ENCODE measurements at regions not wholly inside any gene's neighbourhood (a gene's known extent, or its start where the extent isn't known, plus 50 kb on each side); places are given as distances from the start of the nearest gene placed in this dataset.

GRCh38 chr2:151106805-151107506, 154.7 kb downstream of the RBM43 start:
- ATAC-seq: no peak
- TF ChIP-seq, protein P1, sequence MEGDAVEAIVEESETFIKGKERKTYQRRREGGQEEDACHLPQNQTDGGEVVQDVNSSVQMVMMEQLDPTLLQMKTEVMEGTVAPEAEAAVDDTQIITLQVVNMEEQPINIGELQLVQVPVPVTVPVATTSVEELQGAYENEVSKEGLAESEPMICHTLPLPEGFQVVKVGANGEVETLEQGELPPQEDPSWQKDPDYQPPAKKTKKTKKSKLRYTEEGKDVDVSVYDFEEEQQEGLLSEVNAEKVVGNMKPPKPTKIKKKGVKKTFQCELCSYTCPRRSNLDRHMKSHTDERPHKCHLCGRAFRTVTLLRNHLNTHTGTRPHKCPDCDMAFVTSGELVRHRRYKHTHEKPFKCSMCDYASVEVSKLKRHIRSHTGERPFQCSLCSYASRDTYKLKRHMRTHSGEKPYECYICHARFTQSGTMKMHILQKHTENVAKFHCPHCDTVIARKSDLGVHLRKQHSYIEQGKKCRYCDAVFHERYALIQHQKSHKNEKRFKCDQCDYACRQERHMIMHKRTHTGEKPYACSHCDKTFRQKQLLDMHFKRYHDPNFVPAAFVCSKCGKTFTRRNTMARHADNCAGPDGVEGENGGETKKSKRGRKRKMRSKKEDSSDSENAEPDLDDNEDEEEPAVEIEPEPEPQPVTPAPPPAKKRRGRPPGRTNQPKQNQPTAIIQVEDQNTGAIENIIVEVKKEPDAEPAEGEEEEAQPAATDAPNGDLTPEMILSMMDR (IDR thresholded peaks at IDR 0.05): no peak
- Histone ChIP-seq H3K9me3 (no peaks in the 10 kb centered on the region), H3K4me1 (ENCODE audit: low read depth) (no peaks in the 10 kb centered on the region), H3K4me3 (no peak overlapping the region), H3K36me3 (ENCODE audit: low read depth) (no peaks in the 10 kb centered on the region)
- intact Hi-C loops (cut with DNase I, micrococcal nuclease): no loop called here
- no peak for DNase-seq

GRCh38 chr2:151103551-151103950, 158.1 kb downstream of the RBM43 start:
- Histone ChIP-seq H3K36me3 (ENCODE audit: low read depth) (no peaks in the 10 kb centered on the region), H3K4me1 (ENCODE audit: low read depth) (no peaks in the 10 kb centered on the region), H3K4me3 (no peak overlapping the region), H3K9me3 (no peaks in the 10 kb centered on the region)
- DNase-seq (no peak), ATAC-seq (no peak)
- TF ChIP-seq, protein P1 (IDR thresholded peaks at IDR 0.05): no peak
- intact Hi-C loops (cut with DNase I, micrococcal nuclease): no loop called here

GRCh38 chr2:151102226-151102625, 159.4 kb downstream of the RBM43 start:
- intact Hi-C loops (cut with DNase I, micrococcal nuclease): no loop called here
- TF ChIP-seq, protein P1 (IDR thresholded peaks at IDR 0.05): no peak
- DNase-seq: no peak
- Histone ChIP-seq H3K4me1 (ENCODE audit: low read depth) (no peaks in the 10 kb centered on the region), H3K36me3 (ENCODE audit: low read depth) (no peaks in the 10 kb centered on the region), H3K9me3 (no peaks in the 10 kb centered on the region), H3K4me3 (no peak overlapping the region)
- ATAC-seq: no peak

GRCh38 chr2:151098841-151099240, 162.8 kb downstream of the RBM43 start:
- TF ChIP-seq, protein P1 (IDR thresholded peaks at IDR 0.05): no peak
- H3K9me3 ChIP-seq: no peaks in the 10 kb centered on the region
- H3K4me3 ChIP-seq: no peak overlapping the region
- DNase-seq: no peak
- intact Hi-C loops (cut with DNase I, micrococcal nuclease): no loop called here
- ATAC-seq: no peak
- no peaks in the 10 kb centered on the region for H3K4me1 ChIP-seq (ENCODE audit: low read depth)
- H3K36me3 ChIP-seq (ENCODE audit: low read depth): no peaks in the 10 kb centered on the region

DNA sequence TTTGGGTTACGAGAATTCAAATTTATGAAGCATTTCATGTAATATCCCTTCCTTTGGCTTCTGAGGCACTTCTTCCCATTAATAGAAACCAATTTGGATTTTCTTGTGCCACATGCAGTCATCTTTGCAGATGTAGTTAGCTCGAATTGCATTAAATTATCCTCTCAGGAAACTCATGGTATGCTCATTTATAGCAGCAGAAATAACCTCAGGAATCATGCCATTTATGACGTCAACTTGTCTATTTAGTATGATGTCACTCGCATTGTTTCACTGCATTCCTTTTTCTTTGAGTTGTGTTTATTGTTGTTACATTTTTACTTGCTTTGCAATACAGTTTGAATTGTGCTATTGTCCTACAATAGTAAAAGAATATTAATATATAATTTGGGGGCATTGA, 163.8 kb downstream of the RBM43 start:
- no peak overlapping the region for H3K4me3 ChIP-seq
- intact Hi-C loops (cut with DNase I, micrococcal nuclease): no loop called here
- ATAC-seq: no peak
- TF ChIP-seq, protein P1 (IDR thresholded peaks at IDR 0.05): no peak
- no peak for DNase-seq
- H3K9me3 ChIP-seq: no peaks in the 10 kb centered on the region
- no peaks in the 10 kb centered on the region for H3K36me3 ChIP-seq (ENCODE audit: low read depth)
- no peaks in the 10 kb centered on the region for H3K4me1 ChIP-seq (ENCODE audit: low read depth)

GRCh38 chr2:151097128-151097527, 164.5 kb downstream of the RBM43 start:
- intact Hi-C loops (cut with DNase I, micrococcal nuclease): no loop called here
- DNase-seq (no peak), ATAC-seq (no peak)
- Histone ChIP-seq H3K4me3 (no peak overlapping the region), H3K4me1 (ENCODE audit: low read depth) (no peaks in the 10 kb centered on the region), H3K36me3 (ENCODE audit: low read depth) (no peaks in the 10 kb centered on the region), H3K9me3 (no peaks in the 10 kb centered on the region)
- TF ChIP-seq, protein P1 (IDR thresholded peaks at IDR 0.05): no peak

All from mucosa of descending colon (tissue), 3 donors.